HT1080 (cell line): ENCODE measurements at regions not wholly inside any gene's neighbourhood (a gene's known extent, or its start where the extent isn't known, plus 50 kb on each side); places are given as distances from the start of the nearest gene placed in this dataset.

Experiments
- DNase-seq: peaks from one replicate; pipeline ENCODE4 v3.0.0-alpha.2; 2015; ENCODE audit warnings: low read depth

DNA sequence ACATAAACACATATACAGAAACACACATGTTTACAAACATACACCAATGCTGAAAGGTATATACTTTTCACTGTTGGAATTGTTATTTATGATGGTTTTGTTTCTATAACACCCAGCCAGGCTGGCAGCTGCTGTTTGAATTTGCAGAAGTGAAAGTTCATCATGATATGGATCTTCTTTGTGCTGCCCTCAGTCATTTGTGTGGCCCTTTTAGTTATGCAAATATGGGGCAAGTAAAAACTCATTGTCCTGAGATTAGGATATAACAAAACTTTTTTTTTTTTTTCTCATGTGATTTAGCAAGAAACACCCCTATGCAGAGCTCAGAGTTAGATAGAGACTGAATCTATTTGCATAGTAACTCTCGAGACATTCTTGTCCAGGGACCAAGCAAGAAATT is 714.1 kb downstream of the KCNJ3 start:
- no peak for DNase-seq

DNA sequence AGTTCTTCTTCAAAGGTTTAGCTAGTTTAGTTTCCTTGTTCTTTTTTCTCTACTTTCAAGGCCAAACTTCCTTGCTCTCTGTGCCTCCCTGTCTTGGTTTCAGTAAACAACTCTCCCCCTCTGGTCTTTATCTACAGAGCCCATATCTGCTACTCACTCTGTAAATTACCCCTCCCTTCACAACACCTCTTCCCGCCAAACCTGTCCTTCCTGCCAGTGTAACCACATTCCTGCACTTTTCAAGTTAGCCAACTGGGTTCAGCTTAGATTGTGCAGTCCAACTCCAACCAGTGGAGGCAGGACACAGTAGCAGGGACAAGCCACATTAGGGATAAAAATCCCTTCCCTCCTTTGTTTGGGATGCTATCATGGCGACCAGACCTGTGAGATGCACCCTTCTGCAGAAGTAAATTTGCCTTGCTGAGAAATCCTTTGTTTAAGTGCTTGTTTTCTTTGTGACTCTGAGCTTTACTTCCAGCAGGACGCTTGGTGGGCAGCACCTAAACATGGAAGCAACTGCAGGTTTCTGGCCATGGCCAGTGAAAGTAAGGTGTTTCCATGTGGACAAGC is 706.0 kb downstream of the KCNJ3 start:
- peak; percentile 1 for DNase-seq

DNA sequence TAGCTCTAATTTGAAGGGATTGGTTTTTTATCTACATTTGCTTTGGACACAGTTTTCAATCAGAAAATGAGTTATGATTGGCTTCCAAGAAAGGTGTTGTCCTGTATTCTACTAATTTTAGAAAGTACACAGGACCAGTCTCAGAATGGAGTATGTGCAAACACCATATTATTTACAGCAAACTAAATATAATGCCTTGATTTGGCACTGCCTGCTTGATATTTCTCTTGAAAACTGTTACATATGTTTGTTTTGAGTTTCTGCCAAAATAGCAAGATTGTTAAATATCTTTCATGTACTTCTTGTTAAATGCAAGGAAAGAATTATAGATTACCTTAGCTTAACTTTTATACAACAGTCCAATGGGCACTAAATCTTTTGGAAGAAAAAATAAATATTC is 694.9 kb downstream of the KCNJ3 start:
- DNase-seq: no peak

DNA sequence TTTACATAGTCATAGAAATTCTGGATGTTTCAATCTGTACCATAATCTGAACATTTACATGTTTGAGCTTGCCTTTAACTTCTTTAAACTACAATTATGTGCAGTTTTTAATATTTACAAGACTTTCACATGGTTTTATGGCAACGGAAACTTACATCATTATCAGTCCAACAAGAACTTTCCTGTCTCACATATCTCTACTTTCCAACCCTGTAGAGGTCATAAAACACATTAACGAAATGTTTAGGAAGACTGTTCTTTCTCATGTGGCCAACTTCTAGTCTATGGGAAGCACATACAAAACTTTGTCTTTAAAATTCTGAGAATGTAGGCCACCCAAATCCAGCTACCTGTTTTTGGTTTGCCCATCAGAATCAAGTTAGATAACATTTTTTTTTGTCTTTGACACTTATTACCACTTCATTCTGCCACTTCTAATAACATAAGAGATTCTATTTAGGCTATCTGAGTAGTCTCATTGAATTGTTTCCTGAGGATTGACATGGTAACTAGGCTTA is 693.2 kb downstream of the KCNJ3 start:
- DNase-seq: no peak

DNA sequence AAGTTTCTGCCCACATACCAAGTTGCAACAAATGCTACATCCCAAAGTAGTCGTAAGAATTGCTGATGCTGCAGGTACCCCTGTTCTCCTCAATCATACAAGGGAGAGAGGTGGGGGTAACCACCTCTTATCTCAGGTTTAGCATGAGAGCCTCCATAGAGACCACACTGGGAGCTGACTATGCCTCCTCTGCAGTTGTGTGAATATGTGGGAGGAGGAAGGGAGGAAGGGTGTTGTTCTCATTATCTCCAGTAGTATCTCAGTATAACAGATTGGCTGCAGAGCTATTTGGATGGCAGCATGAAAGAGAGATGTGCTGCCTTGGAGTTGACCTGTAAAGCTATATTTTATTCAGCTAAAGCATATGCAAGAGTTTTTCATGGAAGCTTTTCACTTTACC is 690.7 kb downstream of the KCNJ3 start:
- no peak for DNase-seq

DNA sequence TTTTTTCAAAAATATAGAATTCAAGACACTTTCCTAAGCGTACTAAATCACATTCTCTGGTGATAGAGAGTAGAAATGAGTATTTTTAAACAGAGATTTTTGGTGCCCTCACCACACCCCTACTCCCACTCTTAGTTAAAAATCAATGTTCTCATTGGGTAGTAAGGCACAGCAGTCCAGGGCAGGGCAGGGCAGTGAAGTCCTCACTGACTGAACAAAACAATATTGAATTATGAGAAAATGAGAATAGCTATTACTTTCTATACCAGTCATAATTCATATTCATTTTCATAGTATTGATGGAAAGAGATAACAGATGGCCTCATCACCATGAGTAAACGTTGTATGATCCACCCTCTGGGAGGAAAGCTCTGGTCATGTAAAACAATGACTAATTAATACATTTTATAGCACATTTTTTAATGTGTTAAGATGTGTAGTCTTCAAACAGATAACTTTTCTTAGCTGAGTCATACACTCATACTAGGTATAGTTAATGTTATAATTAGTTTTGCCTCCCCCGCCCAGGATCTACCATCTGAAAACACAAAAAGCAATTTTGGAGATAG is 686.1 kb downstream of the KCNJ3 start:
- DNase-seq: no peak

DNA sequence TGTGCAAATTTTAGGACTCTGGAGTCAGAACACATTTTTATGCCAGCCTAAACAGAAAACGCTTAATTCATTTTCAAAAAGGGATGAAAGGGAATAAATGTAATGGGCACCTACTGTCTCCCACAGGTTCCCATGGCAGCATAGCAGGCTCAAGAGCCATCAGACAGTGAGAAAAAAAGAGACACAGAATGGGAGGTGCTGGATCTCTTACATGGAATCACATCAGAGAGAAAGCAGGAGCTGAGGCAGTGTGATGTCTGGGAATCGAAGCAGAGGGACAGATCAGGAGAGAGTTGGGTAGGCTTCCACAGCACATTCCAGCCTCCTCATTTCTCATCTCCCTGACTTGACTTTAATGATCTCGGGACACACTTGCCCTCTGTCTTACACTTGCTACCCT is 684.3 kb downstream of the KCNJ3 start:
- no peak for DNase-seq

DNA sequence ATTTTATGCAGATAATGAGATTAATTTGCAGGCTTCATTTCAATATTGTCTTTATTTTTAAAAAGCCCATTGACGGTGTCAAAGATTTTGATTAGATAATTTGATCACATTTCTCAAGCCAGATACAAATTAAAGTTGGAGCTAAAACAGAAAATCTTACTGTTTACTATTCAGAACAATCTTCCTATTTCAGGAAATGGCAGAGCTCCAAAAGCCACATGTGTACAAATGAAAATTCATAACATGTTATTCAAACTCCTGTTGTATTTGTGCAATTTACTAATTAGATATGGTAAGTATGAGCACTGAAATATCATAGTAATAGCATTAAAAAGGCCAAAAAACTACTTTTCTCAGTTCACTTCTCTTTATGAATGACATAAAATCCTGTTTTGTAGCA is 682.9 kb downstream of the KCNJ3 start:
- no peak for DNase-seq

DNA sequence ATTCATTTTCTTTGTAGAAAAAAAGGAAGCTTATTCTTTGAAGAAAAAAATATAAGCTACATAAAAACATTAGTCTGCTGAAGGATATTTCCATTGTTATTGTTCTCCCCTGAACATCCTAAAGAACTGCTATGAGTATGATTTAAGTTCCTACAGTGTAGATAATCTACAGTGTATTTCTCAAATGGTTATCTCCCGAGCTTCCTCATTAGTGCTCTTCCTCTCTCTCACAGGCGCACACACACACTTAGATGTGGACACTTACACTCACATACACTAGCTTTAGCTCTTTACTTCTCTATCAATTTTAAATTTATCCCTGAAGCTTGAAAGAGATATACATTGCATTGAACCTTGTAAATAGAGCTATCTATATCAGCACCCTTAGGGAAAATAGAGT is 681.0 kb downstream of the KCNJ3 start:
- no peak for DNase-seq

DNA sequence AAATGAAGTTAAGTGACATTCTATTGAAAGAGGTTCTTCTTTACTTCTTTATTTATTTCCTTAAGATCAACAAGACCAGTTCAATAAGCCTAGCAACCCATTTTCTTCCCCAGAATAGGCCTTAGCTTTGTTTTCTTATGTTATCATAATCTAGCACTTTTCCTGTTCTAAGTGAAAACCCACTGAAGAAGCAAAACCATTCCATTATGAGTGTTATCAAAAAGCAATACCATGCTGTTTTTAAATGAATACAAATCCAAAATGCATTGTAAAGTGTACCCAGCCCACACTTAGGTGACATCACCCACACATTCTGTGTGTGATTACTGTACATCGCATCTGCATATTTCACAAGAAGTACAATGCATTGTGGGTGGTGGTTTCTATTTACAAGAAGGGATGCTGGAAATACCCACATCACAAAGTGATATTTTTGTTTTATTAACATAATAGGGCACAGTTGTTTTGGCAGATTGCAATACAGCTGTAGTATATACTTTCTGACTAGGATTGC is 679.5 kb downstream of the KCNJ3 start:
- no peak for DNase-seq

DNA sequence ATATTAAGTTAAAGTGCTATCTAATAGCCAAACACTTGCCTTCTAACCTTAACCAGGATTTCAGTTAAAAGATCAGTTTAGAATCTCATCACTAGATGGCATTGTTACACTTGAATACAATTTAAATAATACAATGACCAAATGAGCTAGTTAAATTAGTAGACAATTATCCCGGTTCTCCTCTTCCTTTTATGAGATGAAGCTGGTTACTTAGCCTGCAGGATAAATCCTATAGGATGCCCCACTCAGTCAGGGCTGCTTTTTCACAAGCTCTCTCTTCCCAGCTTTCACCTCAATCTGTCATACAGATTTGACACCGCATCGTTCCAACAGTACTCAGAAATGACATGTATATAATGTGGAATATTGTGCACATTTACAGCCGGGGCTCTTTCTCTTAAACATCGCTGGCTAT is 678.8 kb downstream of the KCNJ3 start:
- DNase-seq: peak; percentile 46

DNA sequence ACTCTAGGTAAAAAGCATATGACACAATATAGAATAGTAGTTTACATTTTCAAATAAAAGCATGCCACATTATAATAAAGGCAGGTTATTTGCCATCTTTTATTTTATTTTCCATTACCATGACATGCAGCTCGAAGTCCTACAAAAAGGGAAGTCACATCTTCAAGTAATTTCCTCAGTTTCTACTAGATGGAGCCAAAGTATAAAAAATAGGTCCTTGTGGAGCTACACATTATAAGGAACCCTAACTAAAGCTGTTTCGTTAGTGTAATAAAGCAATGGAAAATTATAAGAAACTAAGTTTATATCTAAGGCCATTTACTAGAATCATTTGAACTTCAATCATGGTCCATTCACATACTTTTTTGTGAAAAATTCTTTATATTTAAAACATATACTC is 674.5 kb downstream of the KCNJ3 start:
- peak; percentile 20 for DNase-seq

DNA sequence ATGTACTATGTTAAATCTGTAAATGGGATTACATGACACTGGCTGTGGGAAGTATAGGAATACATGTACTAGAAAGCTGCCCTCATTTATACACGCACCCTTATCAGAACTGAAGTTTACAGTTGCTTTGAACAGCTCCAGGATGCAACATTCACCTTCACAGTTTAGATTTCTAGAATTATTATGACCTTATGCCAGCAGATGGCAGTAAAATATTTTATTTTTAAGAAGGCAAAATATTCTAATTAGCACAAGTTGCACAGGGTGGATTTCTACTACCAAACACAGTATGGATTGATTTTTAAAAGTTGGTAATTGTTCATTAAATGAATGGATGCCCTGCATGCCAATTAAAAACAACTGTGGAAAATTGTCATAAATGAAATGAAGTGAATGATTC is 670.4 kb downstream of the KCNJ3 start:
- DNase-seq: peak; percentile 6

DNA sequence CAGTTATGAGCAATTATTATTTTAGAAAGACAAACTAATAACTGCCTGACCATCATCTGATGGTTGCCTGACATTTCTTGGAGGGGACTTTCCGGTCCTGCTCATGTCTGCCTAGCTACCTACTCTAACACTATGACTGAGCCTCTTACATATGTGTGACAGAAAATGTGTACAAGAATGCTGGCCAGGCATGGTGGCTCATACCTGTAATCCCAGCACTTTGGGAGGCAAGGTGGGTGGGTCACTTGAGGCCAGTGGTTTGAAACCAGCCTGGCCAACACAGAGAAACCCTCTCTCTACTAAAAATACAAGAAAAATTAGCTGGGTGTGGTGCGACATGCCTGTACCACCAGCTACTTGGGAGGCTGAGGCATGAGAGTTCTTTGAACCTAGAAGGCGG is 666.3 kb downstream of the KCNJ3 start:
- DNase-seq: no peak

DNA sequence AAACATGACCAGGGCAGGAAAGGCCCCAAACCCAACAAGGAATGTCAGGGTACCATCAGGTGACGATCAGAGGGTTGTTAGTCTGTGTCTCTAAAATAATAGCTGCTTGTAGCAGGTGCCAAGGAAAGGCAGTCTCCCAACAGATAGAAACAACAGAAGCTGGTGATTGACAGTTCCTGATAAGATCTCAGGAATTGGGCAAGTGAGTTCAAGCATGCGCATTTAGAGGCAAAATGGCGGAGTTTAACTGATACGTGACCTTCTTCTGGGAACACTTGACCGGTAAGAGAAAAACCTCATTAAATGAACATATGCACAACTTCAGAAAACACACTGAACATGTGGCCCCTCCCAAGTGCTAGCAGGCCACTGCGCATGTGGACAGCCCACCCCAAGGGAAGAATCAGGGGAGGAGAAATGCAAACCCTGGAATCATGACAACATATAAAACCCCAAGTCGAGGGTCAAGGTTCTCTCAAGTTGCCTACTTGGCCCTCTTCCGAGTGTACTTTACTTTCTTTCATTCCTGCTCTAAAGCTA is 664.9 kb downstream of the KCNJ3 start:
- no peak for DNase-seq

DNA sequence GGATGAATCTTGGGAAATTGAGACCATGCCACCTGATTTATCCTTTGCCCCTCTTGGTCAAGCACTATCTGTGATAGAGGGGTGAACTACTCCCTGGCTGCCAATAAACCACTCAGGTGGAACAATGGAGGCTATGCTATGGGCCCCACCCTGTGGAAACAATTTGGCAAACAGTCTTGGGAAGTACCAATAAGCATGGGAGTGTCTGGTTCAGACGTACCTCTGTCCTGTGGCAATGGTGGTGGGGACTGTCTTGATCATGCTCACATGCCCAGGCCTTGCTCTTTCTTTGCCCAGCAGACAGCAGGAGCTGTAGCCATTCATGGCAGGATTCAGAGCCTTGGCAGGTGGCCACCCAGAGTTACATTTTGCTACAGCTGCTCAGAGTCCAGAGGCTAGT is 658.7 kb downstream of the KCNJ3 start:
- DNase-seq: no peak

DNA sequence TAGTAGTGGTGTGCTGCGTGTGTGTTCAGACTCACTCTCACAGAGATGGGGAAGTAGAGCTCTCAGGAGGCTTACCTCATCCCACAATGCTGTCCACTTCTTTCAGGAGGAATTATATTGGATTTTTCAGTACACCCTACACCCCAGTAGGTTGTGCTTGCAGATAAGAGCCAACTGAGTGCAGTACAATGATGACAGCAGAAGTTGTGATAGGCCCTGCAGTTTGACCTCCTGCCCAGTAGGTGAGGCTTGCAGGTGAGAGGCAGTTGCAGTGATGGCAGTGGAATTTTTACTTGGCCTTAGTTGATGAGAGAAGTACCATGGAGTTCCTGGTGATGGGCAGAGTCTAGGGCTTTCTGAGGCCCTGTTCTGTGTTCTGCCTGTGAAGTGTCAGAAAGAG is 657.8 kb downstream of the KCNJ3 start:
- no peak for DNase-seq

DNA sequence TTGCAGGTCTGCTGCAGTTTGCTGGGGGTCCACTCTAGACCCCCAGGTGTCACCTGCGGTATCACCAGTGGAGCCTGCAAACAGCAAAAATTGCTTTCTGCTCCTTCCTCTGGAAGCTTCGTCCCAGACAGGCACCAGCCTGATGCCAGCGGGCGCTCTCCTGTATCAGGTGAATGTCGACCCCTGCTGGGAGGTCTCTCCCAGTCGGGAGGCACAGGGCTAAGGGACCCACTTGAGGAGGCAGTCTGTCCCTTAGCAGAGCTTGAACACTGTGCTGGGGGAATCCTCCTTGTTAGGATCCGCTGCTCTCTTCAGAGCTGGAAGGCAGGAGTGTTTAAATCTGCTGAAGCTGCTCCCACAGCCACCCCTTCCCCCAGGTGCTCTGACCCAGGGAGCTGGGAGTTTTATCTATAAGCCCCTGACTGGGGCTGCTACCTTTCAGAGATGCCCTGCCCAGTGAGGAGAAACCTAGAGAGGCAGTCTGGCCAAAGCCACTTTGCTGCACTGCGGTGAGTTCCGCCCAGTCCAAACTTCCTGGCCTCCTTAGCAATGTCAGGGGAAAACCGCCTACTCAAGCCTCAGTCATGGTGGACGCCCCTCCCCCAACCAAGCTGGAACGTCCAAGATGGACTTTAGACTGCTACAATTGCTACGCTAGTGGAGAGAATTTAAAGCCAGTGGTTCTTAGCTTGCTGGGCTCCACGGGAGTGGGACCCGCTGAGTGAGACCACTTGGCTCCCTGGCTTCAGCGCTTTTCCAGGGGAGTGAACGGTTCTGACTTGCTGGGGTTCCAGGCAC is 652.5 kb downstream of the KCNJ3 start:
- no peak for DNase-seq

DNA sequence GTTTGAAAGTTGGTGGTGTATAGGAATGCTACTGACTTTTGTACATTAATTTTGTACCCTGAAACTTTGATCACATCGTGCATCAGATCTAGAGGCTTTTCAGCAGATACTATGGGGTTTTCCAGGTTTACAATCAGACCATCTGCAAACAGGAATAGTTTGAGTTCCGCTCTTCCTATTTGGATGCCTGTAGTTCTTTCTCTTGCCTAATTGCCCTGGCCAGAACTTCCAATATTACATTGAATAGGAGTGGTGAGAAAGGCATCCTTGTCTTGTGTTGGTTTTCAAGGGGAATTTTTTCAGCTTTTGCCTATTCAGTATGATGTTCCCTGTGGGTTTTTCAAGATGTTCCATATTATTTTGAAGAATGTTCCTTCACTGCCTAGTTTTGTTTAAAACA is 633.5 kb downstream of the KCNJ3 start:
- no peak for DNase-seq

DNA sequence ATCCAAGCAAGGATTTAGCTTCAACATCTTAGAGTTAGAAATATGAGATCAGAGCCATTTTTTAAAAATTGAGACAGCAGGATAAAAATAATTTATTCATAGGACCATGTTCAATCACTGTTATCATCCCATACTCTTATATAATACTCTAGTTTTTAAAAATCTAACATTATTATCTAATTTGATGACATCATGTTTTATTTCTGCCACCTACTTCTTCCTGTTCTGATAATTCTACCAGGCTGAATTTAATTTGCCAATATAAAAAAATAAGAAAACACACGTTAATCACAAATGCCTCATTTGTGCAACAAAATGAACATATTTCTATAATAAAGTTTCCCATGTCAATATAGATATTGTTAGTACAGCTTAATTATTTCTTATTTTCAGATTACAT is 621.7 kb downstream of the KCNJ3 start:
- DNase-seq: no peak

DNA sequence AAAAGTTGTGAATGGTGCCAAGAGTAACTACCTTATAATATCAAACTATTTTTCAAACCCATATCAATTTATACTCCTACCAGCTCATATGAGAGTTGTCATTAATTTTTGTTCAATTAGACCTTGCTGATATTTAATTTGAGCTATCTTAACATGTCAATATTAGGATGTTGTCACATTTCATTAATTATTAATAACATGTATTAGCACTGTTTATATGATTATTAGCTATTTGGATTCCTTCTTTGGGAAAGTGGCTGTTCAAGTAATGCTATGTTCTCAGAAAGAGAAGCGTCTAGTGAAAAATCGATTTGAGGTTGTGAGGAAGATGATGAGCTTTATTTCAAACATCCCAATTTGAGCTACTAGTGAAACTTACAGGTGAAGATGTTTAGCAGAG is 620.2 kb downstream of the KCNJ3 start:
- no peak for DNase-seq

DNA sequence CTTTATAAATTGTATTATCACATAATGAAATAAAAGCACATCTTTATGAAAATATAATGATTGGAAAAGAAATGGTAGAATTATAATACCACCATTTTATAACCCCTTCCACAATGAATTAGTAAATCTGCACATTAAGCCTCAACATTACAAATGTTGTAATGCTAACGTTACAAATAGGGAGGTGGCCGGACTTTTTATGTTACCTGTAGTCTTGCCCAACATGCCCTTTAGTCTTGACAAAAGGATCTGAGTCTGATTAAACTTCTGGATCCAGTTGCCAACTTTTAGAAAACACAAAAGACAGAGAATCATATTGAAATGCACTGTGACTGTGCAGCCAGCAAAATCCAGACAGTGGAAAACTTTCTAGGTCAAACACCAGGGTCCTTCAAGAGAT is 617.3 kb downstream of the KCNJ3 start:
- DNase-seq: no peak
